GM21529 (cell line): ENCODE measurements at regions not wholly inside any gene's neighbourhood (a gene's known extent, or its start where the extent isn't known, plus 50 kb on each side); places are given as distances from the start of the nearest gene placed in this dataset.
"Not testable (repeated sequence)": the region's sequence is repeated elsewhere in the genome, so short reads cannot be mapped to it uniquely, and the experiment has no call there.

Source experiments
- ATAC-seq: cut with Tn5 transposase; IDR thresholded peaks from one replicate; pipeline ENCODE4 v1.9.1; 2021; ENCODE audit not compliant: unreplicated experiment

DNA sequence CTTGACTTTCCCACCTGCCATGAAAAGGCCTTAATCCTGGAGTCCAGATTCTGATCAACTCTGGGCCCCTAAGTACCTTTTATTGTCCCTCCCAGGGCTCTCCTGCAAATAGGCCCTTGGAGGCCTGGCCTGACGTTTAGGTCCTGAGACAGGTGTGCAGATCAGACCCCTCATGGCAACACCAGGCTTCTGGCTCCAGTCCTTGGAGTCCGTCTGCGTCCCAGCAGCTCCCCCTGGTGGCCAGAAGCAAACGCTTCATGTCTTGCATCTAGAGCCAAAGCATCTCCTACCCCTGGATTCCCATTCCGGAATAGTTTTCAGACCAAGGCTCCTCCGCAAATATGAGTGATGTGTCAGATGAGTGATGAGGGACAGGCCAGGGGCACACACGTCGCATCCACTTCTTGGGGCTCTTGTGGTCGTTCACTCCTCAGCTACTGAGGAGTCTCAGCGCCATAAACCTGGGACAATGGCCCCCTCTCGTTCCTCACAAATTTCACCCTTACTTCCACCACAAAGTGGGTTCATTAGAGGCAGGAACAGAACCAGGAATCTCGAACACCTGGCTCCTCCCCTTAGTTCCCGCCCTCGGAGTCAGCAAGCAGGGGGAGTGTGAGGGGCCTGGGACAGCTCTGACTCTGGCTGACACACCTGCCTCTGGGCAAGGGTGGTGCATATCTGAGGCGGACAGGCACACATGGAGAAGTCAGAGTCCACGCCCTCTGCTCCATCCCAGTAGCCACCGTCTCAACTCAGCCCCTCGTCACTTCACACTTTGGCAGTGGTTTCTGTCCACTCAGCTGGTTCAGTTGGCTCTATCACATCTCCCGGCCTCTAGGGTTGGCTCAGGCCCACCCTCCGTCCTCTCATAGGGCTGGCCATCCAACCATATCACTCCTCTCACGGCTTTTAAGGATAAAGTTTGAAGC, 77.9 kb upstream of the PWP1 start:
- no peak for ATAC-seq

DNA sequence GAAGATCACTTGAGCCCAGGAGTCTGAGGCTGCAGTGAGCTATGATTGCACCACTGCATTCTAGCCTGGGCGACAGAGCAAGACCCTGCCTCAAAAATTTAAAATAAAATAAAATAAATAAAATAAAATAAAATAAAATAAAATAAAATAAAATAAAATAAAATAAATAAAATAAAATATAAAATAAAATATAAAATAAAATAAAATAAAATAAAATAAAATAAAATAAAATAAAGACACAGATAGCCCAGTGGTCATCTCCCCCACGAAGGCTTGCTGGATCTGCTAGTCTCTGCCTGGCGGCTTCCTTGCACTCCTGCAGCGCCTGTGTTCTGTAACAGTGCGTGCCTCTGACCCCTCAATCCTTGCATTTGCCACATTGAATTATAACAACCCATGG, 76.8 kb upstream of the PWP1 start:
- ATAC-seq, result not testable (repeated sequence)

DNA sequence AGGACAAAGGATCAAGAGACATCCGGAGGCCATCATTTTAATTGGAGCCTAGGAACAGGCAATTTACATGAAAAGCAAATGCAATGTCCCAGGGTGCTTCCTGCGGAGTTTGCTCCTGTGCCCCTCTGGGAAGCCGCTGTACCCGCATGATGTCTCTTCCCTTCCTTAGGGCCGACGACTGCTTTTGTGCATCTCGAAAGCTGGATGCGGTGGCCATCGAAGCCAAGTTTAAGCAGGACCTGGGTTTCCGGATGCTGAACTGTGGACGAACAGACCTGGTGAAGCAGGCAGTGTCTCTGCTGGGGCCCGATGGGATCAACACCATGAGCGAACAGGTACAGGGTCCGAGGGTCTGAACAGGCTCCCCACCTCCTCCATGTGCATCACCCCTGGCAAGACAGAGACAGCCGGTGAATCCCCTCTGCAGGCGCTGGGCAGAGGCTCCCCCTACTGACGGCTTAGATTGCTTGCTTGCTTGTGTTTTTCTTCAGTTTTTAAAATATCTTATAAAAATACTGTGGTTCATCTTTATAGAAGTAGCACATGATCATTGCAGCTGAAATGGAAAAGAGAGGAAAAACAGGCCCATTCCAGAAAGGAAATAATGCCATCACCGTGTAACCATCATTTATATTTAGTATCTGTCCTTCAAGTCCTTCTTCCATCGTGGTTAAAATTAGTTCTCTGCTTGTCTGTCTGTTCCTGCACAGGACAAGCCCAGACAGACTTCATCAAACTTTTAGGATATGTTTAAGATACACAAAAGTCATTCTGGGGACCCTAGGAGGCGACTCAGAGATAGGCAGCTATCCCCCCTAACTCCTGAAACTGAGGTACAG, 75.4 kb upstream of the PWP1 start:
- ATAC-seq, result no peak

DNA sequence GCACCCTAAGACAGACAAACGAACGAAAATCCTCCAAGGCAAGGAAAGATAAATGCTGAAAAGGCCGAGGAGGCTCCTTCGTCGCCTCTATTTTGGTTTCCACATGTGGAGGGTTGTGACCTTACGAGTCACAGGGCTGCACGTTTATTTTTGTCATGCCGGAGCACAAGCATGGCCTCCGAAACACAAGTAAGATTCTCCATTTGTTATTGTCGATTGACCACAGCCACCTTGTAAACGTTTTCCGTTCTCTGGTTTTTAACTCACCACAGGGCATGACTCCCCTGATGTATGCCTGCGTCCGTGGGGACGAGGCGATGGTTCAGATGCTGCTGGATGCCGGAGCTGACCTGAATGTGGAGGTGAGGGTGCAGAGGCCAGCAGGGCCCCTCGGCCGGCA, 73.1 kb upstream of the PWP1 start:
- no peak for ATAC-seq

DNA sequence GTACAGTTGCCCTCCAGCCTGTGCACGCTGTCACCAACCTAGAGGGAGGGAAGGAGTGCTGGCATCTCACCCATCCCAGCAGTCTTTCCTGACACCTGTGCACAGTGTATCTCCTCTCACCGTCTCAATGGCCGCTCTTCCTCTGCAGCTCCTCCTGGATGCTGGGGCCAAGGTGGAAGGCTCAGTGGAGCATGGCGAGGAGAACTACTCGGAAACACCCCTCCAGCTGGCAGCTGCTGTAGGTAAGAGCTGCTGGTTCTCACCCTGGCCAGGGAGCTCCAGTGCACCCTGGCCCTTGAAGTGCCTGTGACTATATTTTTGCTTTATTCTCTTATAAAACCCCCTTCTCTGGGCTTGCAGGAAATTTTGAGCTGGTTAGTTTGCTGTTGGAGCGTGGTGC, 68.7 kb upstream of the PWP1 start:
- ATAC-seq, result no peak

DNA sequence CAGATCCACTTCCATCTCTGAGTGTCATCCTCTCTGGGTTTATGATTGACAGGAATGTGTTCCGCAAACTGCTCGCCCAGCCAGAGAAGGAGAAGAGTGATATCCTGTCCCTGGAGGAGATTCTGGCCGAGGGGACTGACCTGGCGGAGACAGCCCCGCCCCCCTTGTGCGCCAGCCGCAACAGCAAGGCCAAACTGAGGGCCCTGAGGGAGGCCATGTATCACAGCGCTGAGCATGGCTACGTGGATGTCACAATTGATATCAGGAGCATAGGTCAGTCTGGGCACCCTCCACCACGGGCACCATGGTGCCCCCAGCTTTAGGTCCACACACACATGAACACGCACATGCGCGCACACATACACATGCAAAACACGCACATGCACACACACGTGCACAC, 67.5 kb upstream of the PWP1 start:
- ATAC-seq, result no peak

DNA sequence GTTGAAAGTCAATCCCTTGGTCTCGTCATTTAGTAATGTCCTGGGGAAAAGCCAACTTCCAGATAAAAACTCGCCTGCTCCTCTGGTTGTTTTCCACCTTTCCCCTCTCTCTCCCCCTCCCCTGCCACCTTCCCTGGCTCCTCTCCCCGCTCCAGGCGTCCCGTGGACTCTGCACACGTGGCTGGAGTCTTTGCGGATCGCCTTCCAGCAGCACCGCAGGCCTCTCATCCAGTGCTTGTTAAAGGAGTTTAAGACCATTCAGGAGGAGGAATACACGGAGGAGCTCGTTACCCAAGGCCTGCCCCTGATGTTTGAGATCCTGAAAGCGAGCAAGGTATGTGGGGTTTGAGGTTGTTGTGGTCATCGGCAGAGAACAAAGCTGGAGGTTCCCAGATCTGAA, 65.8 kb upstream of the PWP1 start:
- no peak for ATAC-seq

DNA sequence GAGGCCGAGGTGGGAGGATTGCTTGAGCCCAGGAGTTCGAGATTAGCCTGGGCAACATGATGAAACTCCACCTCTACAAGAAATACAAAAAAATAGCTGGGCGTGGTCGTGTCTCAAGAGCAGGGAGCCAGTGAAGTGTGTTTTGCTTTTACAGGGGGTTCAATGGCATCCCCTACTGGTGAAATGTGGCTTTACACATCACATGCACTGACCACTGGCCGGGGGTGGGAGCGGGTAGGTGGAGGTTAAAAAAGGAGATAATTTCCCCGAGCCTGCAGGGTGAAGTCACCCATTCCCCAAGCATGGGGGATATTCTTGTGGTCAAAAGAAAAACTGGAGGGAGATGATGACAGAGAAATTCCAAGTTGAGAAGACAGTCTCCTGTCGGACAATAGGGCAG, 63.6 kb upstream of the PWP1 start:
- ATAC-seq, result no peak

DNA sequence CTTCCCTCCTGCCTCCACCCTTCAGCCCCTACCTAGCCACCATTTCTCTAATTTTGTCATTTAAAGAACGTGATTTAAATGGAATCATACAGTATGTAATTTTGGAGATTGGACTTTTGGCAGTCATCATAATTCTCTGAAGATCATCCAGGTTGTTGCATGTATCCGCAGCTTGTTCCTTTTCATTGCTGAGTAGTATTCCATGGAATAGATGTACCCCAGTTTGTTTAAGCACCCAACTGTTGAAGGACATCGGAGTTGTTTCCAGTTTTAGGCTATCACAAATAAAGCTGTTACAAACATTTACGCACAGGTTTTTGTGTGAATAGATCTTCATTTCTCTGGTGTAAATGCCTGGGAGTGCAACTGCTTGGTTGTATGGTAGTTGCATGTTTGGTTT, 61.1 kb upstream of the PWP1 start:
- no peak for ATAC-seq

DNA sequence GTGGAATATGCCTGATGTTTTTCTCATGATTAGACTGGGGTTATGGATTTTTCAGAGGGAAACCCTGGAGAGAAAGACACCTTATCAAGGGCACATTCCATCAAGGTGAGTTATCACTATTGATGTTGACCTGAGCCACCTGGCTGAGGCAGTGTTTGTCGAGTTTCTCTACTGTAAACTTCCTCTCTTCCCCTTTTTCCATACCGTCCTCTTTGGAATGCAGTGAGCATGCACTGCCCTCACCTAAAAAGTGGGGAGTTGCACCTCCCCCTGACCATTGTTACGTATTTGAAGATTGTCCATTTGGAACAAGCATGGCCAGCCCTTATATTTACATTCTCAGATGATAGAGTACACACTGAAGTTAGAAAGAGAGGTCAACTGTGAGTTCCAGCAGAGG, 53.9 kb upstream of the PWP1 start:
- no peak for ATAC-seq

DNA sequence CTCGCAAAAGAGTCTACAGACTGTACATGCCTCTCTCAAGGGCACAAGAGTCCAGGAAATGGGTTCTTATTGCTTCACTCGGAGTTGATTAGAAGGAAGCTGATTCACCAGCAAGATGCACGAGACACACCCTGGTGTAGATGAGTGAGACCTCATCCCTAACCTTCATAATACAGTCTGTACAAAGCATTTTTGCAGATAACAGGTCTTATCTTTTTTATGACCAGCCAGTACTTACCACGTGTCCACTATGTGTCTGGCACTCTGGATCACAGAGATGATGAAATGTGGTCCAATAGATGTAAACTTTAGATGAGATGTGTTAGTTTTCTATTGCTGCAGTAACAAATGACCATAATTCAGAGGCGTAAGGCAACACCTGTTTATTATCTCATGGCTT, 53.4 kb upstream of the PWP1 start:
- ATAC-seq, result no peak

DNA sequence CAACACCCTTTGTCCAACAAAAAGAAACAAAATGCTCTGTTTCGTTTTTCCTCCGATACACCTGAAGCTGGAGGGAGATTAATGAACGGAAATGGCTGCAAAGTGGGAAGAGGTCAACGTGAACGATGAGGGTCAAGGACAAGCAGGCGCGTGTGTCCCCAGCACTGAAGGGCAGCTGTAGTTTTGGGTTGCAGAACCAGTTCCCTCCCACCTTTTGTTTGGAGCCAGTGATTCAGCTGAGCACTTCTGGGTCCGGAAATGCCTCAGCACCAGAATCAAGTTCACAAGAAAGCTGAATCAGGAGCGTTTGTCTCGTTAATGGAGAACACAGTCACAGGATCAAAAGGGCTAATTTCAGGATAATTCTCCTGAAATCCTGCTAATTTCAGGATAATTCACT, 51.1 kb upstream of the PWP1 start:
- no peak for ATAC-seq

DNA sequence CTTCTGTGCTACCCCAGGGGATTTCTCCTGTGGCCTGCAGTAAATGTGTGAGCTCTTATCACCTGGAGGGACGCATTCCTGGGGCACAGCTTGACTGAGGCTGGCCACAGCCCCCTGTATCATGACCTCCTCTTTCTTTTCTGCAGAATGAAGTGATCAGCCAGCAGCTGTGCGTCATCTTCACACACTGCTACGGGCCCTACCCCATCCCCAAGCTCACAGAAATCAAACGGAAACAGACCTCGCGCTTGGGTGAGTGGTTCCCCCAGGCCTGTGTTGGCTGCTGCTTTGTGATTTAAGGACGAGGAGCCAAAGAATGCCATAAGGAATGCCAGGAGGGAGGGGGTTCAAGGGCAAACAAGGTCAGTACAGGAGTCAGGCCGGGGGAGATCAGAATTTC, 50.5 kb upstream of the PWP1 start:
- no peak for ATAC-seq
